ENCODE measurements at regions not wholly inside any gene's neighbourhood (a gene's known extent, or its start where the extent isn't known, plus 50 kb on each side); places are given as distances from the start of the nearest gene placed in this dataset.
A peak's percentile ranks its signal among the peaks of the same experiment; 100 is the strongest.

DNA sequence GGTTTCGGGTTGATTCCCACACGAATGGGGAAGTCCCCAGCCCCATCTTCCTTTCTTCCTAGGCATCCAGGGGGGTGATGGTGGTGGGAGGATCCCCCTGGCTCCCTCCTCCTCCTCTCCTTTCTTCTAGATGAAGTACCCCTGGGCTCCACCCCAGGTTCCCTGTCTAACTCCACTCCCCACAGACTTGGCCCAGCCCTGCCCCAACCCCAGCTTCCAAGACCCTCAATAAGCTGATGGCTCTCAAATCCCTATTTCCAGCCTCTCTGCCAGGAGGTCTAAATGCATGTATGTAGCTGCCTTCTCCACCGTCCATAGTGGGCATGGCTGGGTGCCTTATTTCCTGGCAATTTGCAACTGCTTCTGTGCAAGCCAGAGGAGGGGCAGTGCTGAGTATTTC is 383.7 kb downstream of the BCL11B start:
- no peak for DNase-seq

DNA sequence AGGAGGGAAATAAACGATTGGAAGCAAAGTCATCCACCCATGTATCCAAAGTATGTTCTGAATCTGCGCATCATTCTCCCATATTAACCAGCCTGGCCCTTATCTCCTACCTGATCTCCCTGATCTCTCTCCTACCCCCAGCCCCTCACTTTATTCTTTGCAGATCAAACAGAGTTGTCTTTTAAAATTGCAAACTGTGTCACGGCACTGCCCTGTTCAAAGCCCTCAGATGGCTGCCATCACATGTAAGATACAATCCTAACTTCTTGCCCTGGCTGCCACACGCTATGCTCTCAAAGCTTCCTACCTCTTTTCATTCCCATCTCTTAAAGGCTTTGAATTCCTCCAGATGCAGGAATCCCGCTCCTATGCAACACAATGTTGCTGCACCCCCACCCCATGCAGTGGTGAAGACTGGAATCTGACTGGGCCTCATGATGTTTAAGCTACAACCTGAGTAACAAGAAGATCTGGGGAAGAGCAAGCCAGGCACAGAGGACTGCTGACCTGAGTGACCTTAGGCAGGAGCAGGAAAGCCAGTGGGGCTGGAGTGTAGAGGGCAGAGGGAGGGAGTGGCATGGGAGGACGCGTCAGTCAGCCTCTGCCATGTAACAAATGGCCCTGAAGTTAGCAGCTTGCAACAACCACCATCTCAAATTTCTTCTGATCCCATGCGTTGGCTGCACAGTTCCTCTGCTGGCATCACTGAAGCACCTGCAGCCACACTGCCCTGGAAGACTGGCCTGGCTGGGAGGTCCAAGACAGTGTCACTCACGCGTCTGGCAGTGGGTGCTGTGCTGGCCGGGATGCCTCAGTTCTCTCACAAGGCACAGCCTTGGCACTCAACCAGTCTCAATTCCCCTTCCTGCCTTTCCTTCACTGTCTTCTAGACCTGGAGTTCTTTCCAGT is 382.8 kb downstream of the BCL11B start:
- DNase-seq, result no peak

DNA sequence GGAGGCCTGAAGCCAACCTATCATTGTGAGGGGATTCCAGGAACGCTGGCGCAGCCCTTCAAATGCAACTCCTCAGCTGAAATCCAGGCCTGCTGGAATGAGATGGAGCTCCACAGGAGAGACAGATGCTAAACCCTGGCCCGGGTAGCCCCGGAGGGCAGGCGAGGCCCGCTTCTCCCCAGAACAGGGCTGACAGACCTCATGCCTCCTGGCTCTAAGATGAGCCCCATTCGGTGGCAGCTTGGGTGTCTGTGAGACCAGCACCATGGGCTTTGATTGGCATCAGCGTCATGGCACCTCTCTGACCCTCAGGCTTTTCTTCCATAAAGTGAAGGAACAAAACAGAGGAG is 382.2 kb downstream of the BCL11B start:
- DNase-seq, result no peak

DNA sequence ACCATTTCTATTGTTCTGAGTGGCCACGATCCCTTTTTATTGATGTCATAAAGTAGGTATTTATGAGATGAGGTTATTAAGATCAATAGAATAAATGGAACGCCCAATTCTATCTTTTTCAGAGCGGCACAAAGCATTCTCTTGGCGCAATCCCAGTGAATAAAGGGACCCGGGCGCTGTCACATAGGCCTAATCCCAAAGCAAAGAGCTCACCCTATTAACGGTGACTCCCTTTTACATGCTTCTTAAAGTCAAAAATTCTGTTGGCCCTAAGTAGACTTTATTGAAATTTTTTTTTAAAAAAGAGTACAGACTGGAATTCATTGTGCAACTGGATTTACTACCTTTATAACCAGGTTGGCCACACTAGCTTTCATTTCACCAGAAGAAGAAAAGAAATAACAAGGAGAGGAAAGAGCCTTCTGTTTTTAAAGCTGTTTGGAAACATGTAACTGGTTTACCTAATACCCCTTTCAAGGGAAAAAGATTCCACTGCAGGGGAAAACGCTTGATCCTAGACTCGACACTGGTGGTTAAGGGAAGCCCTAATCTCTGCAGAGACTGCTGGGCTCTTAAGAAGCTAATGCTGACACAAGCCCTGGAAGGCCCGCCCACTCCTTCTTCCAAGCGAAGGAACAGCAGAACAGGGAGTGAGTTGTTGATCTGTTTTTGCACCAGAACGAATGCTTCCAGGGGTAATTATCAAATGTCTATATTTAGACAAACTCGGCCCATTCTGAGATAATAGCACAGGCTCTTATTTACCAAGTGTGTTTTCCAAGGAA is 381.2 kb downstream of the BCL11B start:
- DNase-seq, result no peak

DNA sequence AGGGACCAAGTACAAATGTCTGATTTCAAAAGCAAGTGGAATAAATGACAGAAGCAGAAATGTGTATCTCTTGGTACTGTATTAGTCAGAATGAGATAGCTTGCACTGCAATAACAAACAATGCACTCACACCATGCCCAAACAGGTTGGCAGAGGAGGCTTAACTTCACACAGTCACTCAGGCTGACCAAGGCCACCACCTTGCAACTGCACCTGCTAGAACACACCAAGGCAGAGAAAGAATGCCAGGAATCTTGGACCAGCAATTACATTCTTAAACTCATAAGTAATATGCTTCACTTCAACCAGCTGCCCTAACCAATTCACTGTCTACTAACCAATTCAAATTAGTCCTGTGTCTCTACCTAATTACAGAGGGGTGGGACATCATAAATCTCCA is 378.3 kb downstream of the BCL11B start:
- DNase-seq, result no peak

DNA sequence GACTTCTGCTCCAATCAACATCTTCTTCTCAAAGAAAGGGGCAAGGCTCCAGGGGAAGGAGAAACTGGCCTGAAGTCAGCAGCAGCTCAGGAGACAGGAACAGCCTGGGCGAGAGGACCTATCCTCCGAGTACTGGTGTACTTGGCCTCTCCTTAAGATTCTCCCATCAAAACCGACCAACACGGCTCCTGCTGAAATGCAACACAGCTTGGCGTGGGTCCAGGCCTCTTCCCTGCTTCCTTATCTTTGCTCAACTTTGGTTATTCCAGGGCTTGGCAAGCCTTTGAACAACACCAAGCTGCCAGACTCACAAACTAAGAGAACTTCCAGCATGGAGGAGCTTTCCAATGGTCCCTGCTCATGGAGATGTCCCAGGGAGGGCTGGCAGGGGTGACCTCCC is 377.4 kb downstream of the BCL11B start:
- no peak for DNase-seq

DNA sequence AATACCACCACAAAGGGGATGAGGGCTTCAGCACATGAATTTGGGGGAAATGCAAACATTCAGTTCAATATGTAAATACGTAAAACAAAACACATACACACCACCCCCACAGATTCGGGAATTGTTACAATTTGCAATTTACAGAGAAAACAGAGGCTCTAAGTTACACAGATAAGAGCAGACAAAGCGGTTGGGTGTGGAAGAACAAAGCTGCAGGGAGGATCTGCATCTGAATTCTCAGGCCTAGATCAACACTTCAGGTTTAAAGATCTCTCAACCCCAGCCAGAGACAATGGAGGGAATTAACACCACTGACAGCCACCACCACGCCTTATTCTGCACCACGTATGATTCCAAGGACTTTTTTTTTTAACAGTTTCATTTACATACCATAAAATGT is 375.5 kb downstream of the BCL11B start:
- DNase-seq, result no peak

DNA sequence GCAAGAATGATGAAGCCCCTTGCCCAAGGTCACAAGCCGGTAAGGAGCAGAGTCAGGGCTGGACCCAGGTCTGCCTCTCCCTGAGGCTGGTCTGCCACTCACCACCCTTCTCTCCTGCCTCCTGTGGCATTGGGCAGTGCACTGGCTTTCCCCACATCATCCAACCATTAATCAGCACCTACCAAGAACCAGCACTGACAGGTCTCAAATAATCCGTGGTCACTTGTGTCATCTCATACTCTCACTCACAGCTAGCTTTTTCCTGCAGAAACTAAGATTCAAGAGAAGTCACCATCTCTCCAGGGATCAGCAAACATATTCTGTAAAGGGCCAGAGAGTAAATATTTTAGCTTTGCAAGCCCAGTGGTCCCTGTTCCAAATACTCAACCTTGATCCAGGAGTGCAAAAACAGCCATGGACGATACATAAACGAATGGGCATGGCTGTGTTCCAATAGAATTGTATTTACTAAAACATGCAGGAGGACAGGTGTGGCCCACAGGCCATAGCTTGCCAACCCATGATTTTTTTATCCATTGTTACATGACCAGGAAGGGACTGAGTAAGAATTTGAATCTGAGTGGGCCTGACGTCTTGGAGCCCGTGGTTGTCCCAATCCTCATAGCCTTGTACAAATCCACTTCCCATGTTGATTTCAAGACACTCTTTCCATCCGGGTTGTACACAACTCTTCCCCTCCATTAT is 374.2 kb downstream of the BCL11B start:
- DNase-seq, result no peak

DNA sequence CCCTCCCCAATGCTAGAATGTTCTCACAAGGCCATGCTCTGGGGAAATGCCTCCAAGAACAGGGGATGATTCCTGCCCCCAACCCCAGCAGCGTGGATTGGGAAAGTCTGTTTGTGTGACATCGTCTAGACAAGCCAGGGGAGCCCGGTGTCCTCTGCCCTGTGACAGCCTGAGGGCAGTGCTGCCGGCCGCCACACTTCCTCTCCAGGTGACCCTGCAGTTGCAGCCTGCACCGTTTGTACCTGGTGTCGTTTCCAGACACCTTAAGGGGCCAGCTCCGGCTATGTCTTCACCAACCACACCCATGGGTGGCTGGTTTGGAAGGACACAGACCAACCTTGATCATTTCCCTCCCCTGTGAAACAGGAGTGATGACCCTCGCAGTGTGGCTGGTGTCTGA is 372.6 kb downstream of the BCL11B start:
- DNase-seq, result no peak

DNA sequence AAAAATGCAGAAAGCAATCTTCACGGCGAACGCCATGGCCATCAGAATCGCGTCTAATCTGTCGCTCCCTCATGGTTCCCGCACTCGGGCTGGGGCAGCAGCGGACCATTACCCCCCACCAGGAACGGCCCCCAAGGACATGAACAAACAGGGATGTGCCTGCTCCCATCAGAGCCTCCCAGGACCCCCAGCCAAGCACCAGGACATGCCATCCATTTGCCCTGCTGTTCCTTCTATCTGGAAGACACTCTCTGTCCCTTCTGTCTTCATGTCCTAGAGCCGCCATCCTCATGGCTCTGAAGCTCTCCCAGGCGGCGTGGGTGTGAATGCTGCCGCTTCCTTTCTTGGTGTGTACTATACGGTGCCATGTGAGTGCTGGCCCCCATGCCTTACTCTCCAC is 371.8 kb downstream of the BCL11B start:
- DNase-seq, result no peak

DNA sequence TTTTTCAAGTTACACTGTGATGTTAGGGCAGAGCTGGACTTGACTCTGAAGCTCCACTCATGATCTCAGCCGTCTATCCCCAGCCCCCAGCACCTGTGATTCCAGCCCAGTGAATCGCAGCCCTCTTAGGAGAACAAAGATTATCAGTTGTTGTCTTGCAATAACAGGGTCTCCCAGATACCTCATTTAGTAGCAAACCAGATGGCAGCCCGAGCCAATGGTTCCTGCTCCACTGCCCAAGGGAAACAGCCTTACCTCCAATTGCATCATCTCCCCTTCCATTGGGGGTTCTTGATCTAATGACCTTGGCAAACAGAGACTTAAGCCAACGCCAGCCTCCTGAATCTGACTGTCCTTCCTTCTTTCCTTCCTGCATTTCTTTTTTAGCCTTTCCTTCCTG is 371.2 kb downstream of the BCL11B start:
- DNase-seq, result no peak

DNA sequence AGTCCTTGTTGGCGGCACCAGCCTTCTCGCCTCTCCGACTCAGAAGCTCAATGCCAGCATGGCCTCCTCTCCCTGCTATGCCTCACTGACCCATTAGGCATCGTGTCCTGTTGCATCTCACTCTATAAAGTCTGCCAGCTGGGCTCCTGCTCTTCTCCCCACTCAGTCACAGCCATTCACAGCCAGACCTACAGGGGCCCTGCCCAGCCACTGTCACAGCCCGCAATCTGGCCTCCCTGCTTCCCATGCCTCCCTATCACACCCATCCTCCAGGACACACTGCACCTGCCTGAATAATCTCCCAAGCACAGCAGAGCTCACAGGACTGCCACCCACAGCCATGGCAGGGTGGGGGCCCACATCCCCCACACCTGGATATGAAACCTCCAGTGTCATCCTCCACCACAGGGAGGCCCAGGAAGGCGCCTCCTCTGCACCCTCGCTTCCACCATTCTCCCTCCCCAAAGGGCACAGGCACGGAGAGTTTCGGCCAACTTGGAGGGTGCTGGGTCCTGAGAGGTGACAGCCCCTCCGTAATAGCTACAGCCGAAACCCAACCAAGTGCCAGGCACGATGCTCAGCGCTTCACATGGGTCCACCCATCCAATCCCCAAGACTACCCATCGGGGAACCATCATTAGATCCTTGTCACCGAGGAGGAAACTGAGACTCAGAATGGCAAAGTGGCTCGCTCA is 370.3 kb downstream of the BCL11B start:
- no peak for DNase-seq

DNA sequence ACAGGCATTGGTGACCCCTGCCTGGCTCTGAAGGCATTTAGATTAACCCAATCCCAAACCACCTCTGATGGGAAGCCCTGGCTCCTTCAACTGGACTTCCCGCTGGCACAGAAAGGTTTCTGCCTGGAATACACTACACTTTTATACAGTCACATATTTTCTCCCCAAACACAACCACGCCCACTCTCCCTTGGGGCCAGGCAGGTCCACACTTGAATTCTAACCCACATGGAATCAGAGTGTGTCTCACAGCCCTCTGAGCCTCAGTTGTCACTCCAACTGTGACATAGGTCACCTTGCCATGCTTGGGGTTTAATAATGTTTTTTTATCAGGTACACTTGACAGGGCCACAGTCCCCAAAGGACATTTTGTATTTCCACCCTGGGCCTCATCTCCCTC is 368.6 kb downstream of the BCL11B start:
- DNase-seq, result no peak

DNA sequence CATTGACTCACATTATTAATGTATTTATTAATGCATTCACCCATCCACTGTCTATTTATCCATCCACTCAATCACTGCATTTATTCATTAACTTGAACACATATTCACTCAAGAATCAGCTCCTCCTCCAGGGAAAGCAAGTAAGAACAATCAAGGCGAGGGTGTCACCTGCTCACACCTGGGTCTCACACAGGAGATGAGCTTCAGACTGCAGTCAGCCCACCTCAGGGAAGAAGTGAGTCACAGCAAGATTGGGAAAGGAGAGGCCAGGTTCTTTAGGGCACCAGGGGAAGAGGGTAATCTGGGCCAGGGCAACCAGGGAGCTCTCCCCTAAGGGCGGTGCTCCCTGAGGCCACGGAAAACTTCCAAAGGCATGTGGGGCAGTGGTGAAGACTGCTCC is 367.3 kb downstream of the BCL11B start:
- DNase-seq, result no peak

DNA sequence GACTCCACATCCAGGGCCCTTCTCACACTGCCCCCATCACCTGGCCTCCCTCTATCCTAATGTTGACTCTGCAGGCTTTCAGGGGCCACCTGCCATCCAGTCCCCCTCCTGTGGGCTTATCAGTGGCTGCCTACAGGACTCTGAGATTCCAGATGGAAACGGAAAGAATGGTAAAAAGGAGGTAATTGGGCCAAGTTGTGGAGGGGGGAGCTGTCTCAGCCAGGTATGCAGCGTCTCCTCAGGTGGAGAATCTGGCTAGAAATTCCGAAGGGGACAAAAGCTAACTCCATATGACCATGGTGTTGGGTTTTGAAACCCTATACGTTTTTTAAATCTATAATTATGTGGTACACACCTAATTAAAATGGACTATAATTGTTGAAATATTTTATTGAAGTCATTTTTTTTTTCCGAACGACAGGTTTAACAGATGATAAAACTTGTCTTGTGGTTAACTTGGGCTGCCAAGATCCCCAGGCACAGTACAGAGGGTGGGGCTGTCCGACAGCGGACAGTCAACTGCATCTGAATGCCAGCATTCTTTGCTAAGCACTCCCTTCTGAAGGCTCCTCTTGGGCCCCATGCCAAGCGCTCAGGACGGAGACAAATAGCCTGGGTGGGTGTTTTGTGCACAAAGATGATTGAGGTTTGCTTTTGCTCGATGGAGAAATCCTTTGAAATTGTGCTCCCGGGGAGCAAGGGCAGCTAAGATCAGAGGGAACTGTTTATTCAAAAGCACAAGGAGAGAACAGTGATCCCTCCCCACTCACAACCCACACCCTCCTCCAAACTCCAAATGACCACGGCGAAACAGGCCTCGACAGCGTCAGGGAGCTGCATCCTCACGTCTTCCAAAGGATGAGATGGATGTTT is 365.6 kb downstream of the BCL11B start:
- DNase-seq, result no peak

DNA sequence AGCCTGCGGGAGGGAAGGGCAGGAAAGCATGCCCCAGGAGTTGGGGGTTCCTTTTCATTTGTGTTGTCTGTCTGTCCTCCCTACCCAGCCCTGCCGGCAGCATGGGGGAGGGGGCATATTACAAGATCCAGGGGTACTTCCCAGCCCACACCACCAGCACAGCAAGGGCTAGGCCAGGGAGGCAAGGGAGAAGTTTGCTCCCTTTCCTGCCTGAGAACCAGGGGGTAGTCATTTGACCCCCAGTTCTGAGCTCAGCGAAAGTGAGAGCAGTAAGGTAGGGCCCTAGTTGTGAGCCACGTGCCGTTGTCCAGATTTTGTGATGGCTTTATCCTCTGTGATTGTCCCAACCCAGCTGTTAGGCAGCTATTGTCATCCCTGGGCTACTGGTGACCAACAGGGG is 364.7 kb downstream of the BCL11B start:
- no peak for DNase-seq

DNA sequence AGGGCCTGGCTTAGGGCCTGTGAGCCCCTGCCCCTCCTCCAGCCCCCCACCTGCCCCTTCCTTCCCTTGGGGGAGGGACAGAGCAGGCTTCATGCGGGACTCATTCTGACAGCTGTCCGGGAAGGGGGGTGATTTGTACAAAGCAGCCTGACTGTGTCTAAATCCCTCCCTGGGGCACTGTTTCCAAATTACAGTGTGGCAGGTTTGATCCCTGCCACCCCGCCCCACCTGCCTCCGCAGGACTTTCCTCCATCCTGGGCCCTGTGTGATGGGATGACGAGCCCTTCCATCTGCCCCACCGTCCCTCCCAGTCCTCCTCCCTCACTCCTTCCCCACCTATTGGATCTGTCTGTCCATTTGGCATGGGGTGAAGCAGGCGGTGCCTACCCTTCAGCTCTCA is 363.9 kb downstream of the BCL11B start:
- DNase-seq, result no peak

DNA sequence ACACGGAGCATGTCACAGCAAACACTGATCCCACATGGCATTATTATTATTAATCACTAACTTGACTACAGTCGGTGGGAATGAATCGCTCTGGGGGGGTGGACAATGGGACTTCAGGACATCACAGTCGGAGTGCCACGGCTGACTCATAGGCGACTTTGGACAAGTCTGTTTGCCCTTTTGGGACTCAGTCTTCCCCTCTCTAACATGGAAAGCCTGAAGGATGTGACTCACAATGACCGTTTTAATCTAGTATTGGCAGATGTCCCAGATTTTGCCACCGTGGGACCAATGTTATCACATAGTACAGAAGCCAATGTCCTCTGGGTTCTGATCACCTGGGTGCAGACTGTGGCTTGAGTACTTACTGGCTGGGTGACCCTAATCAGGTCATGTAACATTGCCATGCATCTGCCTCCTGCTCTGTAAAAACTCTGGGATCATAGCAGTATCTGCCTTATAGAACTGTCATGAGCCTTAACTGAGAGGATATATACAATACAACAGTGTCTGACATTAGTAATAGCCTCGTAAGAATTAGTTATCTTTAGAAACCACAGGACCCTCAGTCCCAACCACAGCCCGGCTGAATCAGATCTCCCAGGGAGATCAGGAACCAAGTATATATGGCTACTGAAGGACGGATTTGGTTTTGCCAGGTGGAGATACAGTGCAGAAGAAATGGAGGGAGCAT is 362.6 kb downstream of the BCL11B start:
- DNase-seq, result peak; percentile 6

DNA sequence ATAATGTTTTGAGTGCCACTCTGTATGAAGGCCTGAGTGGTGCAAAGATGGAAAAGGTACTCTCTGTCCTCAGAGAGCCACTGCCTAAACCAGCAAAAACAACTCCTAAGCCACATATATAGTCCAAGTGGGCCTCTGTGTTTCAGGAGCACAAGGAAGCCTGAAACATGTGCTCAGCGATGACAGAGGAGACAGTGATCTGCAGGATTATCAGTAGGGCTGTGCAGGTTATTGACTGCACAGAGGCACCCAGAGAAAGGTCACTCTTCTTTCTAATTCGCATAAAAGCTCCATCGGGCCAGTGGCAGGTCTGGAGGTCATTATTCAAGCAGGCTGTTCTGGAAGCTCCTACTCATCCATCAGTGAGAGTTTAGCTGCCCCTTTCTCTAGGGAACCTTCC is 361.9 kb downstream of the BCL11B start:
- no peak for DNase-seq

DNA sequence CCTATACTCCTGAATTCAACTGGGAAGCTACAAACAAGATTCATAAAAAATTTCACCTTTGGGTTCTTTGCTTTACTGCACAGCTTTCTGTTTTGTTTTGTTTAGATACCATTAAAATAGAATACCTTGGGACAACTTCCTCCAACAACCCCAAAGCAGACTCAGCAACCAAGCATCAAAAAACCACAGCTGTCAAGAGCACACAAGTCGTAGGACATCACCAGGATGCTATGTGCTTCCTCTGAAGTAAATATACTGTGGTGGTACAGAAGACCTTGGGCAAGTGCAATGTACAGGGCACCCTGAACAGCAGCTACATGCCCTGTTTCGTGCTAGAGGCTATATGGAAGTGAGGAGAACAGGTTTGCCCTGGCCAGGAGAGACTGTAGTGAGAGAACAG is 359.3 kb downstream of the BCL11B start:
- DNase-seq, result no peak

DNA sequence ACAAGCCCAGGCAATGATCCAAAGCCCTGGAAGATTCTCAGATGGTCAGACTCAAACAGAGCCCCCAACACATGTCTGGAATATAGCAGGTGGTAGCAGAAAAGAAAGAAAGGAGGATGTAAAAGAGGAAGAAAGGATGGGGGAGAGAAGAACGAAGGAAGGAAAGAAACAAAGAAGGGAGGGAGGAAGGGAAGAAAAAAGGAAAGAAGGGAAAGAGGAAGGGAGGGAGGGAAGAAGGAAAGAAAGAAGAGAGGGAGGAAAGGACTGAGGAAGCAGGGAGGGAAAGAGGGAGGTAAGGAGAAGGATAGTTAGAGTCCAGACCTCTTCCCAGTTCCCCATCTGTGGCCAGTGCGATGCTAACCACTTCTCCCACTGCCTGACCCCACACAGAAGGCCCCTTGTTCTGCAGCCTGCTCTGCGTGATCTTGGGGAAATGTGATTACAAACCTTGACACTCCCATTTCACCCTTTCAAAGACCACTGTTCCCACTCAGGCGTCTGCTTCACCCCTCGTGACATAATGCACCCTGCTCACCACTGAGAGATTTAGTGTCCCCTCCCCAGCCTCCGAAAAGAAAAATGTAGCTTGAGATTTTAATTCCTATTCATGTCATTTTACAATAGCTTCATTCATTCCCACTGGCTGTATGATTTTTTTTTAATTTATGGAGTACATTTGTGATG is 357.9 kb downstream of the BCL11B start:
- no peak for DNase-seq

Measured in DMS53 (cell line).